HUES6 (cell line): ENCODE measurements at regions not wholly inside any gene's neighbourhood (a gene's known extent, or its start where the extent isn't known, plus 50 kb on each side); places are given as distances from the start of the nearest gene placed in this dataset.

Source experiments
- H3K27ac ChIP-seq: 2 replicates; pipeline ENCODE4 v1.7.0; 2013; ENCODE audit warnings: low read depth, mild to moderate bottlenecking, low read length, inconsistent platforms
- H3K27me3 ChIP-seq: 2 replicates; pipeline ENCODE4 v1.6.1; 2013; ENCODE audit warnings: low read length; ENCODE audit not compliant: control insufficient read depth, insufficient read depth
- H3K36me3 ChIP-seq: 2 replicates; pipeline ENCODE4 v1.6.1; 2013; ENCODE audit warnings: low read length; ENCODE audit not compliant: control insufficient read depth, insufficient read depth
- H3K4me1 ChIP-seq: 2 replicates; pipeline ENCODE4 v1.6.1; 2013; ENCODE audit warnings: low read length; ENCODE audit not compliant: control insufficient read depth, insufficient read depth
- H3K4me3 ChIP-seq: 2 replicates; pipeline ENCODE4 v1.5.1; 2013; ENCODE audit warnings: low read depth, low read length
- H3K9ac ChIP-seq: one replicate; pipeline ENCODE4 v1.6.1; 2013; ENCODE audit warnings: mild to moderate bottlenecking, low read length
- H3K9me3 ChIP-seq: 2 replicates; pipeline ENCODE4 v1.6.1; 2013; ENCODE audit warnings: low read depth, low read length; ENCODE audit not compliant: control insufficient read depth, insufficient read depth

DNA sequence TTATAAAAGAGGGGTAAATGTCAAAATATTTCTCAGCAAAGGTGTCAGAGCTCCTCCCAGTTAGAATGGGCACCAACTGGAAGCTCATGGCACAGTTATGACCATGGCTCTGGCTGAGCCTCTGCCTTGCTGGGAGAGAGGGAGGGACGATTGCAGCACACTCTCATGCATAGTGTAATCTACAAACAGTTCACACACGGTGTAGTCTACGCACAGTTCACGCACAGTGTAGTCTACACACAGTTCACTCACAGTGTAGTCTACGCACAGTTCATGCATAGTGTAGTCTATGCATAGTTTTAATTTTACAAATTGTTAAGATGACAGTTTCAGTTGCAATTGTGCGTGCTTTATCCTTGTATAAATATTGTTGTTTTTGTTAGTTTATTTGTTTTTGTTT is 1474.6 kb upstream of the TMEM132C start:
- Histone ChIP-seq H3K27me3 (no peaks in the 10 kb centered on the region), H3K4me3 (no peak overlapping the region), H3K4me1 (no peaks in the 10 kb centered on the region)

DNA sequence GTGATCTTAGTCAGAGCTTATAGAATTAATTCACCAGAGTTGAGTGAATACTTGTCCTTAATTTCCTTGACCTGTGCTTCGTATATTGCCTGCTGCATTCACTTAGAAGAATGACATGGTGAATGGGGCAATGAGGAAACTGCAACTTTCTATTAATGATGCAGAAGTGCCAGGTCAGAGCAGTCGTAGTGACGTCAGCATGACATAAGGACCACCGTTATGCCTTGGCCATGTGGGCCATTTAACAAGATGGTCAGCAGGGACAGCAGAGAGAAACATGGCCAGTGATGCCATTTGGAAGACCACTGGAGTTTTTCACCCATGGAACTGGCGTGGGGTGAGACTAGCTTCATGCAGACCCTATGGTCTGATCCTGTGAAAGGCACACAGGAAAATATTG is 1469.4 kb upstream of the TMEM132C start:
- Histone ChIP-seq H3K9me3 (0 out of 2 replicates have a peak, but pooled peaks cover 2% of the 10 kb centered on the region), H3K36me3 (no peaks in the 10 kb centered on the region), H3K27me3 (no peaks in the 10 kb centered on the region), H3K27ac (no peak overlapping the region), H3K4me1 (no peaks in the 10 kb centered on the region), H3K9ac (no peak overlapping the region), H3K4me3 (no peak overlapping the region)

More for the DNA sequence above, 1474.6 kb upstream of the TMEM132C start:
- H3K9me3 ChIP-seq = 0 out of 2 replicates have a peak, but pooled peaks cover 2% of the 10 kb centered on the region
- H3K36me3 ChIP-seq = no peaks in the 10 kb centered on the region
- H3K27ac ChIP-seq = no peak overlapping the region
- no peak overlapping the region for H3K9ac ChIP-seq

DNA sequence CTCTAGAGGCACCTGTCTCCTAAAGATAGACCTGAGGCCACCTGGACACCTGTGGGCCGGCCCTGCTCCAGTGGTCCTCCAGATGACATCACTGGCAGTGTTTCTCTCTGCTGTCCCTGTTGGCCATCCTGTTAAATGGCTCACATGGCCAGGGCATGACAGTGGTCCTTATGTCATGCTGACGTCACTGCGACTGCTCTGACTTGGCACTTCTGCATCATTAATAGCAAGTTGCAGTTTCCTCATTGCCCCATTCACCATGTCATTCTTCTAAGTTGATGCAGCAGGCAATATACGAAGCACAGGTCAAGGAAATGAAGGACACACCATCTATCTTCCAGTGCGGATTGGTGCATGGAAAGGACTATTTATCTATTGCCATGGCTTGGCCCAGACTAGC is 1468.5 kb upstream of the TMEM132C start:
- H3K4me1 ChIP-seq = no peaks in the 10 kb centered on the region
- no peak overlapping the region for H3K9ac ChIP-seq
- H3K4me3 ChIP-seq = no peak overlapping the region
- H3K27me3 ChIP-seq = peaks cover 4% of the 10 kb centered on the region; the same call in 1 of the 2 replicates
- no peak overlapping the region for H3K27ac ChIP-seq
- 0 out of 2 replicates have a peak, but pooled peaks cover 2% of the 10 kb centered on the region for H3K9me3 ChIP-seq
- no peaks in the 10 kb centered on the region for H3K36me3 ChIP-seq

DNA sequence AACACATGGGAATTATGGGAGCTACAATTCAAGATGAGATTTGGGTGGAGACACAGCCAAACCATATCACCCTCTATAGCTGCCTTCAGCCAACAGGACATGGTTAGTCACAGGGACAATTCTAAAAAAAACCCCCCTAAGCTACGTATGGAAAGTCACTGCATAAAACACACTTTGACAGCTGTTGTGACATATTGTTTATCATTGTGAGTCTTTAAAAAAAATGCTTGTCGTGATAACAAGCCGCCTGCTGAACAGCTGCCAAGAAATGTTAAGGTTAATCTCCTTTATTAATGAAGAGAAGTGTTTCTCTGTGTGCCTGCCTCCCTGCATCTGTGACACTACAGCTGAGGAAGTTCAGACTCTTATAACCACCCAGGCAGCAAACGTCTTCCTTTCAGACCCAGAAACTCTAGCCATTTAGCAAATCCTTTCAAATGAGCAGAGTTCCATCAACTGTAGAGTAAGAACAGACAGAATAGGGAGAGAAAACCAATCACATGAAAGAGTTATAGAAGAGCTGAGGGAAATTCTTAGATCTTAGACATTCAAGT is 1459.6 kb upstream of the TMEM132C start:
- Histone ChIP-seq H3K4me1 (no peaks in the 10 kb centered on the region), H3K27me3 (peaks cover 4% of the 10 kb centered on the region; the same call in 1 of the 2 replicates), H3K9me3 (no peaks in the 10 kb centered on the region)

GRCh38 chr12:126811391-126811790 is 1455.6 kb upstream of the TMEM132C start:
- no peaks in the 10 kb centered on the region for H3K4me1 ChIP-seq
- H3K36me3 ChIP-seq = no peaks in the 10 kb centered on the region
- H3K27ac ChIP-seq = no peak overlapping the region
- no peaks in the 10 kb centered on the region for H3K9me3 ChIP-seq
- H3K27me3 ChIP-seq = no peaks in the 10 kb centered on the region
- no peak overlapping the region for H3K4me3 ChIP-seq
- H3K9ac ChIP-seq = no peak overlapping the region

More for the DNA sequence above, 1459.6 kb upstream of the TMEM132C start:
- no peaks in the 10 kb centered on the region for H3K36me3 ChIP-seq
- H3K27ac ChIP-seq = no peak overlapping the region
- no peak overlapping the region for H3K9ac ChIP-seq
- H3K4me3 ChIP-seq = no peak overlapping the region

GRCh38 chr12:126819554-126819953 is 1447.4 kb upstream of the TMEM132C start:
- no peaks in the 10 kb centered on the region for H3K36me3 ChIP-seq
- H3K9ac ChIP-seq = no peak overlapping the region
- no peaks in the 10 kb centered on the region for H3K4me1 ChIP-seq
- H3K27ac ChIP-seq = no peak overlapping the region
- H3K4me3 ChIP-seq = no peak overlapping the region
- peaks cover 21% of the 10 kb centered on the region; the same call in 1 of the 2 replicates for H3K9me3 ChIP-seq
- H3K27me3 ChIP-seq = no peaks in the 10 kb centered on the region; the same call in 1 of the 2 replicates

- Histone ChIP-seq H3K36me3 (no peaks in the 10 kb centered on the region), H3K4me1 (no peaks in the 10 kb centered on the region), H3K9me3 (peaks cover 24% of the 10 kb centered on the region; the same call in 1 of the 2 replicates), H3K27me3 (peaks cover 33% of the 10 kb centered on the region), H3K4me3 (no peak overlapping the region), H3K27ac (no peak overlapping the region), H3K9ac (no peak overlapping the region)
Measured at GRCh38 chr12:126830778-126831680, 1435.9 kb upstream of the TMEM132C start.

GRCh38 chr12:126837697-126838096 is 1429.3 kb upstream of the TMEM132C start:
- H3K4me3 ChIP-seq = no peak overlapping the region
- no peaks in the 10 kb centered on the region for H3K27me3 ChIP-seq
- H3K9ac ChIP-seq = no peak overlapping the region
- H3K9me3 ChIP-seq = peaks cover 35% of the 10 kb centered on the region; the same call in 1 of the 2 replicates
- H3K27ac ChIP-seq = no peak overlapping the region
- H3K36me3 ChIP-seq = no peaks in the 10 kb centered on the region
- H3K4me1 ChIP-seq = no peaks in the 10 kb centered on the region

- Histone ChIP-seq H3K27ac (no peak overlapping the region), H3K36me3 (no peaks in the 10 kb centered on the region)
Measured at GRCh38 chr12:126843915-126844669, 1422.9 kb upstream of the TMEM132C start.

GRCh38 chr12:126847005-126847629 is 1419.9 kb upstream of the TMEM132C start:
- no peaks in the 10 kb centered on the region for H3K9me3 ChIP-seq
- no peaks in the 10 kb centered on the region for H3K27me3 ChIP-seq
- no peaks in the 10 kb centered on the region for H3K36me3 ChIP-seq
- H3K4me1 ChIP-seq = no peaks in the 10 kb centered on the region
- no peak overlapping the region for H3K4me3 ChIP-seq
- no peak overlapping the region for H3K27ac ChIP-seq
- no peak overlapping the region for H3K9ac ChIP-seq

More at GRCh38 chr12:126843915-126844669, 1422.9 kb upstream of the TMEM132C start:
- Histone ChIP-seq H3K4me1 (no peaks in the 10 kb centered on the region), H3K4me3 (no peak overlapping the region), H3K27me3 (no peaks in the 10 kb centered on the region), H3K9me3 (no peaks in the 10 kb centered on the region), H3K9ac (no peak overlapping the region)
